H1 (cell line): ENCODE measurements at regions not wholly inside any gene's neighbourhood (a gene's known extent, or its start where the extent isn't known, plus 50 kb on each side); places are given as distances from the start of the nearest gene placed in this dataset.

Experiments used
- CTBP2 ChIP-seq: IDR thresholded peaks from 2 replicates; pipeline ENCODE4 v1.7.0; 2011; ENCODE audit warnings: borderline replicate concordance, mild to moderate bottlenecking, moderate library complexity, mixed read lengths, low read length; ENCODE audit not compliant: insufficient read depth, insufficient read length
- EP300 ChIP-seq, 2 experiments: IDR thresholded peaks; 1 replicate in 1 of 2; 2 replicates in 1 of 2; pipeline ENCODE4 v1.6.1; 2011 to 2012; ENCODE audit warnings: low read depth in 2 of 2, low read length in 2 of 2, mild to moderate bottlenecking in 2 of 2, borderline replicate concordance in 1 of 2, inconsistent platforms in 1 of 2, moderate library complexity in 1 of 2
- PHF8 ChIP-seq: fragments of 200-600 bp; sonication (generic); conservative IDR thresholded peaks from 2 replicates; pipeline ENCODE4 v1.7.1; 2012; ENCODE audit warnings: low read depth, mild to moderate bottlenecking, inconsistent platforms, low read length, moderate library complexity

DNA sequence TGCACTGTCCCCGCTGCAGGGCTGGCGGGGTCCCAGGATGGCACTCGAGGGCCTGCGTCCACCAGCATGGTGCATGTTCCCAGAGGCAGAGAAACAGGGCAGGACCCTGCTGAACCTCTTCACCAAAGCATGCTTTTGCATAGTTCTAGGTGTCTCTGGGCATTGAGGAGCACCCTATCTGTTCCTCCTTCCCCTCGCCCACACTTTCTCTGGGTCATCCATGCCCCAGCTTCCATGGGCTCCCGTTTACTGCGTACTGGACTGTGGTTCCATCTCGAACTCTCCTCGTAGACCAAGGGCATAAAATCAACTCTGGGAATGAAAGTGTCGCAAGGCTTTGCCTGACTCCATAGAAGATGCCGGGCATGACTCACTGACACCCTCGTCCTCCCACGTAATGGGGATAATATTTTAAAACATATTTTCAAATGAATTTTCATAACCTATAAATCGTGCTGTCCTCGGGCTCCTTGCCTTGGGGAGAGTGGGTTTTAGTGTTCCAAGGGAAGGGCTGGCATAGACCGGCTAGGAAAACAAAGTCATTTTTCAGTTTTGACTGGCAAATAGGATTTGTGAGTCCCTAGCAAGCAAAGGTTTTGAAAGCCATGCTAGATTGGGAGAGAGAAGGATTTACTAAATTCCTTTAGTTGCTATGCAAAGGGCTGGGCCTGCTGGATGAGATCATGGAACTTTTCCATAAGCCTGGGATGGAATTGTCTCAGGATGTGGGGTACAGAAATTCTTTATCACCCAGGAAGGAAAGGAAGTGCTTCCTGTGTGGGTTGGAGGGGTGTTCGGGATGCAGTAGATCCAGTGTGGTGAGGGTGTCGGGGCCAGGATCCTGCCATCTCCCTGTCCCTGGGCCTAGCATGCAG lies 498.7 kb upstream of the MKI67 start (continued):
- TF ChIP-seq EP300 (IDR thresholded peaks at IDR 0.05; ENCODE audit: borderline replicate concordance in 1 of 2, low read depth in 2 of 2, low read length in 2 of 2) (no peak), CTBP2 (no peak), PHF8 (no peak)
